Fibroblast of pulmonary artery (primary cell): ENCODE measurements at regions not wholly inside any gene's neighbourhood (a gene's known extent, or its start where the extent isn't known, plus 50 kb on each side); places are given as distances from the start of the nearest gene placed in this dataset.

Source experiments
- DNase-seq: peaks from one replicate; pipeline ENCODE4 v3.0.0-alpha.2; 2010; ENCODE audit warnings: low read depth
- H3K4me3 ChIP-seq: replicated peaks from 2 replicates; pipeline ENCODE4 v1.5.1; 2011; ENCODE audit warnings: low read depth, mild to moderate bottlenecking, control low read depth, low read length, moderate library complexity
- CTCF ChIP-seq: IDR thresholded peaks from 2 replicates; pipeline ENCODE4 v1.5.1; 2011; ENCODE audit warnings: mild to moderate bottlenecking, control low read depth, low read length, inconsistent platforms; ENCODE audit errors: missing control alignments

DNA sequence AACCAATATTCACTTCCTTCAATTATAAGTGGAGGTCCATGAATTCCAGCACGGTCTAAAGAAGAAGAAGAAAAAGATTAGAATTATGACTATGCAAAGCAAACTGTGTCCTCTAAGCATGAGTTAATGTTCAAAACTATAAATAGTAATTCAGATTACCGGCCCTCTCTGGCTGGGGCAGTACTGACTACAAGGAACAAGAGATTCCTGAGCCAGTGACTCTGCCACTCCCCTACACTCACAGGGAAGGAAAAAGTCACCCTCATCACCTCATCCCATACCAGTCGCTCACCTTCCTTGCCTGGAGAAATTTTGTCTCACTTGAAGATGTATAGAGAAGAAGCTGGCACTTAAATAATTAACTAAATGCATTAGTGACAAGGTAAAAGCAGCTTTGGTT, 56.5 kb upstream of the CD302 start:
- DNase-seq, result no peak
- no peak overlapping the region for H3K4me3 ChIP-seq
- TF ChIP-seq CTCF, result no peak

DNA sequence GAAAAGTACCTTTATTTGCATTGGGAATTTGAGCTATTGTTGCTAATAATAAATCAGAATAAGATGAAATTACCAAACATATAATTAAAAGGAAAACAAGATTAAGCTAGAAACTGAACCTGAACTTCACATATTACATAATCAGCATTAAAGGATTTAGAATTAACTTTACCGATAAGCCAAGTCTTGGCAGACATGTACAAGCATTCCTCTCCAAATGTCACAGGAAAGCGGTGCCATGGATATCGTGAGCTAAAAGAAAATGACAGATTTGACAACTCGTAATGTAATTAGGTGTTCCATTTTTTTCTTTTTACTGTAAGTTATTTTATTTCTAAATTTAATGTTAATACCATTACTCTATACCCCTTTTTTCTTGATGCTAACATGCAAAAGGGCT, 55.1 kb upstream of the CD302 start:
- TF ChIP-seq CTCF, result no peak
- no peak overlapping the region for H3K4me3 ChIP-seq
- DNase-seq, result no peak

GRCh38 chr2:159851941-159852340, 53.9 kb upstream of the CD302 start:
- no peak for DNase-seq
- no peak overlapping the region for H3K4me3 ChIP-seq
- no peak for TF ChIP-seq CTCF

- no peak overlapping the region for H3K4me3 ChIP-seq
- no peak for TF ChIP-seq CTCF
- no peak for DNase-seq
Measured at GRCh38 chr2:159850789-159851188, 52.8 kb upstream of the CD302 start.

- no peak for DNase-seq
- TF ChIP-seq CTCF, result no peak
- H3K4me3 ChIP-seq, result no peak overlapping the region
Measured at GRCh38 chr2:159849160-159849813, 51.3 kb upstream of the CD302 start.
